Testis (tissue), 2 donors: ENCODE measurements at regions not wholly inside any gene's neighbourhood (a gene's known extent, or its start where the extent isn't known, plus 50 kb on each side); places are given as distances from the start of the nearest gene placed in this dataset.

Source experiments
- DNase-seq: peaks from one replicate; pipeline ENCODE4 v3.0.0-alpha.2; 2019
- H3K27ac ChIP-seq, 2 donors: fragments of 200-600 bp; sonication (generic); one replicate each; pipeline ENCODE4 v1.5.1; 2019
- H3K27me3 ChIP-seq: fragments of 200-600 bp; sonication (generic); one replicate; pipeline ENCODE4 v1.5.1; 2019
- H3K36me3 ChIP-seq: fragments of 200-600 bp; sonication (generic); one replicate; pipeline ENCODE4 v1.5.1; 2017; ENCODE audit warnings: low read depth; ENCODE audit errors: missing control alignments
- H3K4me1 ChIP-seq: fragments of 200-600 bp; sonication (generic); one replicate; pipeline ENCODE4 v1.5.1; 2019
- H3K4me3 ChIP-seq, 2 donors: fragments of 200-600 bp; sonication (generic); one replicate each; pipeline ENCODE4 v1.5.1; 2017 to 2019
- H3K9me3 ChIP-seq: fragments of 200-600 bp; sonication (generic); one replicate; pipeline ENCODE4 v1.5.1; 2017
- CTCF ChIP-seq, 3 experiments: fragments of 450-650 bp in 2 of 3; fragments of 200-600 bp in 1 of 3; sonication (generic) in 1 of 3; IDR thresholded peaks; one replicate each; pipeline ENCODE4 v1.5.1; 2016 to 2019; ENCODE audit warnings: antibody characterized with exemption in 3 of 3, mild to moderate bottlenecking in 2 of 3, moderate library complexity in 1 of 3
- POLR2A ChIP-seq: fragments of 450-650 bp; IDR thresholded peaks from one replicate; pipeline ENCODE4 v1.6.1; 2017; ENCODE audit warnings: antibody characterized with exemption, mild to moderate bottlenecking, moderate library complexity
- WGBS, 2 donors: methylation state at CpG; one replicate each; pipeline ENCODE4 v1.1.5; 2018; 5-methylcytosine and 5-hydroxymethylcytosine counted together
- intact Hi-C: fragments of 100-400 bp; cut with DNase I; formaldehyde crosslinking; loops from one replicate; pipeline ENCODE4 v1.15.1; 2023; ENCODE audit warnings: low total_unique reads

- H3K4me3 ChIP-seq: no peak overlapping the region
- no peak overlapping the region for H3K27ac ChIP-seq
- peaks cover 22% of the 10 kb centered on the region for H3K4me1 ChIP-seq
- no peak for DNase-seq
- no peak for TF ChIP-seq POLR2A
- TF ChIP-seq CTCF (IDR thresholded peaks at IDR 0.05): no peak
- intact Hi-C loops: no loop called here
- H3K9me3 ChIP-seq: no peaks in the 10 kb centered on the region
- H3K36me3 ChIP-seq: no peaks in the 10 kb centered on the region
- WGBS, 2 donors: 60 to 62% methylated on average over 3 of the region's 3 CpGs
- H3K27me3 ChIP-seq: no peaks in the 10 kb centered on the region
Measured at GRCh38 chr9:108476574-108476973, 379.2 kb downstream of the ACTL7B start.

- DNase-seq: no peak
- intact Hi-C loops: no loop called here
- TF ChIP-seq POLR2A (no peak), CTCF (IDR thresholded peaks at IDR 0.05) (no peak)
- peaks cover 22% of the 10 kb centered on the region for H3K4me1 ChIP-seq
- H3K9me3 ChIP-seq: no peaks in the 10 kb centered on the region
- 76 to 77% methylated on average over 2 of the region's 2 CpGs for WGBS, 2 donors
- no peaks in the 10 kb centered on the region for H3K36me3 ChIP-seq
- H3K4me3 ChIP-seq: no peak overlapping the region
- H3K27ac ChIP-seq: no peak overlapping the region
- H3K27me3 ChIP-seq: no peaks in the 10 kb centered on the region
Measured at GRCh38 chr9:108475813-108476212, 380.0 kb downstream of the ACTL7B start.

GRCh38 chr9:108474356-108474755 is 381.4 kb downstream of the ACTL7B start:
- intact Hi-C loops: no loop called here
- H3K4me3 ChIP-seq: no peak overlapping the region
- DNase-seq: no peak
- no peak overlapping the region for H3K27ac ChIP-seq
- no peaks in the 10 kb centered on the region for H3K9me3 ChIP-seq
- no peaks in the 10 kb centered on the region for H3K27me3 ChIP-seq
- no peak for TF ChIP-seq CTCF (IDR thresholded peaks at IDR 0.05)
- TF ChIP-seq POLR2A: no peak
- WGBS, 2 donors: 58 to 75% methylated on average over 6 of the region's 6 CpGs
- no peaks in the 10 kb centered on the region for H3K36me3 ChIP-seq
- peaks cover 22% of the 10 kb centered on the region for H3K4me1 ChIP-seq

GRCh38 chr9:108473209-108474112 is 382.3 kb downstream of the ACTL7B start:
- intact Hi-C loops: no loop called here
- TF ChIP-seq POLR2A (no peak), CTCF (IDR thresholded peaks at IDR 0.05) (no peak)
- Histone ChIP-seq H3K36me3 (no peaks in the 10 kb centered on the region), H3K9me3 (no peaks in the 10 kb centered on the region), H3K4me3 (no peak overlapping the region), H3K27ac (no peak overlapping the region), H3K4me1 (peaks cover 22% of the 10 kb centered on the region), H3K27me3 (no peaks in the 10 kb centered on the region)
- WGBS, 2 donors: 36 to 37% methylated on average over 9 of the region's 9 CpGs
- peak; percentile 32 for DNase-seq

- DNase-seq: no peak
- no peaks in the 10 kb centered on the region for H3K9me3 ChIP-seq
- no peak overlapping the region for H3K27ac ChIP-seq
- H3K4me3 ChIP-seq: no peak overlapping the region
- intact Hi-C loops: no loop called here
- H3K36me3 ChIP-seq: no peaks in the 10 kb centered on the region
- TF ChIP-seq POLR2A: no peak
- peaks cover 33% of the 10 kb centered on the region for H3K4me1 ChIP-seq
- WGBS, 2 donors: 89 to 93% methylated on average over 8 of the region's 8 CpGs
- no peaks in the 10 kb centered on the region for H3K27me3 ChIP-seq
Measured at GRCh38 chr9:108469654-108470053, 386.1 kb downstream of the ACTL7B start.
